ENCODE measurements at regions not wholly inside any gene's neighbourhood (a gene's known extent, or its start where the extent isn't known, plus 50 kb on each side); places are given as distances from the start of the nearest gene placed in this dataset.

GRCh38 chr12:93243382-93243688, 134.4 kb upstream of the NUDT4 start:
- Histone ChIP-seq H3K36me3 (ENCODE audit: control insufficient read depth in 2 of 3, insufficient read depth in 3 of 3, low read length in 3 of 3) (no peaks in the 10 kb centered on the region), H3K9me3 (ENCODE audit: control insufficient read depth in 2 of 3, insufficient read depth in 1 of 3, low read length in 3 of 3) (no peaks in the 10 kb centered on the region), H3K4me3 (ENCODE audit: low read length in 3 of 3) (peak overlapping the region in 1 of 3 donors; percentile 14), H3K4me1 (ENCODE audit: control insufficient read depth in 2 of 3, insufficient read depth in 2 of 3, low read depth in 1 of 3, low read length in 3 of 3) (peaks cover 0 to 23% (median 9%) of the 10 kb centered on the region in 3 donors), H3K27ac (ENCODE audit: low read depth in 2 of 2, low read length in 2 of 2) (peak overlapping the region in 1 of 2 donors; percentile 25), H3K9ac (ENCODE audit: low read length in 3 of 3) (no peak overlapping the region), H3K27me3 (ENCODE audit: control insufficient read depth, insufficient read depth, low read length) (no peaks in the 10 kb centered on the region)
- DNase-seq (no peak), FAIRE-seq (no peak)
- TF ChIP-seq, protein P1, sequence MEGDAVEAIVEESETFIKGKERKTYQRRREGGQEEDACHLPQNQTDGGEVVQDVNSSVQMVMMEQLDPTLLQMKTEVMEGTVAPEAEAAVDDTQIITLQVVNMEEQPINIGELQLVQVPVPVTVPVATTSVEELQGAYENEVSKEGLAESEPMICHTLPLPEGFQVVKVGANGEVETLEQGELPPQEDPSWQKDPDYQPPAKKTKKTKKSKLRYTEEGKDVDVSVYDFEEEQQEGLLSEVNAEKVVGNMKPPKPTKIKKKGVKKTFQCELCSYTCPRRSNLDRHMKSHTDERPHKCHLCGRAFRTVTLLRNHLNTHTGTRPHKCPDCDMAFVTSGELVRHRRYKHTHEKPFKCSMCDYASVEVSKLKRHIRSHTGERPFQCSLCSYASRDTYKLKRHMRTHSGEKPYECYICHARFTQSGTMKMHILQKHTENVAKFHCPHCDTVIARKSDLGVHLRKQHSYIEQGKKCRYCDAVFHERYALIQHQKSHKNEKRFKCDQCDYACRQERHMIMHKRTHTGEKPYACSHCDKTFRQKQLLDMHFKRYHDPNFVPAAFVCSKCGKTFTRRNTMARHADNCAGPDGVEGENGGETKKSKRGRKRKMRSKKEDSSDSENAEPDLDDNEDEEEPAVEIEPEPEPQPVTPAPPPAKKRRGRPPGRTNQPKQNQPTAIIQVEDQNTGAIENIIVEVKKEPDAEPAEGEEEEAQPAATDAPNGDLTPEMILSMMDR (IDR thresholded peaks at IDR 0.05; ENCODE audit: borderline replicate concordance, extremely low read depth, insufficient read depth), result no peak
- intact Hi-C loops (cut with DNase I), result no loop called here

- DNase-seq, result peak in 3 of 5 donors; percentile 54 to 83 (median 69)
- H3K9ac ChIP-seq (ENCODE audit: low read length in 3 of 3), result no peak overlapping the region
- FAIRE-seq, result no peak
Measured at GRCh38 chr12:93243689-93244513, 133.8 kb upstream of the NUDT4 start.

GRCh38 chr12:93244514-93245077, 133.1 kb upstream of the NUDT4 start:
- TF ChIP-seq, protein P1 (IDR thresholded peaks at IDR 0.05; ENCODE audit: borderline replicate concordance, extremely low read depth, insufficient read depth), result no peak
- FAIRE-seq, result no peak
- Histone ChIP-seq H3K27me3 (ENCODE audit: control insufficient read depth, insufficient read depth, low read length) (no peaks in the 10 kb centered on the region), H3K9ac (ENCODE audit: low read length in 3 of 3) (no peak overlapping the region), H3K4me3 (ENCODE audit: low read length in 3 of 3) (no peak overlapping the region), H3K4me1 (ENCODE audit: control insufficient read depth in 2 of 3, insufficient read depth in 2 of 3, low read depth in 1 of 3, low read length in 3 of 3) (peaks cover 0 to 23% (median 9%) of the 10 kb centered on the region in 3 donors), H3K27ac (ENCODE audit: low read depth in 2 of 2, low read length in 2 of 2) (no peak overlapping the region), H3K9me3 (ENCODE audit: control insufficient read depth in 2 of 3, insufficient read depth in 1 of 3, low read length in 3 of 3) (no peaks in the 10 kb centered on the region), H3K36me3 (ENCODE audit: control insufficient read depth in 2 of 3, insufficient read depth in 3 of 3, low read length in 3 of 3) (no peaks in the 10 kb centered on the region)
- no peak for DNase-seq
- intact Hi-C loops (cut with DNase I), result no loop called here

More at GRCh38 chr12:93243689-93244513, 133.8 kb upstream of the NUDT4 start:
- peaks cover 0 to 23% (median 9%) of the 10 kb centered on the region in 3 donors for H3K4me1 ChIP-seq (ENCODE audit: control insufficient read depth in 2 of 3, insufficient read depth in 2 of 3, low read depth in 1 of 3, low read length in 3 of 3)
- intact Hi-C loops (cut with DNase I), result no loop called here
- H3K27me3 ChIP-seq (ENCODE audit: control insufficient read depth, insufficient read depth, low read length), result no peaks in the 10 kb centered on the region
- no peaks in the 10 kb centered on the region for H3K36me3 ChIP-seq (ENCODE audit: control insufficient read depth in 2 of 3, insufficient read depth in 3 of 3, low read length in 3 of 3)
- H3K27ac ChIP-seq (ENCODE audit: low read depth in 2 of 2, low read length in 2 of 2), result peak overlapping the region in 1 of 2 donors; percentile 25
- TF ChIP-seq, protein P1 (IDR thresholded peaks at IDR 0.05; ENCODE audit: borderline replicate concordance, extremely low read depth, insufficient read depth), result no peak
- H3K4me3 ChIP-seq (ENCODE audit: low read length in 3 of 3), result peak overlapping the region in 1 of 3 donors; percentile 14
- no peaks in the 10 kb centered on the region for H3K9me3 ChIP-seq (ENCODE audit: control insufficient read depth in 2 of 3, insufficient read depth in 1 of 3, low read length in 3 of 3)

Data from kidney (tissue), 13 donors.